ENCODE measurements at regions not wholly inside any gene's neighbourhood (a gene's known extent, or its start where the extent isn't known, plus 50 kb on each side); places are given as distances from the start of the nearest gene placed in this dataset.
A peak's percentile ranks its signal among the peaks of the same experiment; 100 is the strongest.

DNA sequence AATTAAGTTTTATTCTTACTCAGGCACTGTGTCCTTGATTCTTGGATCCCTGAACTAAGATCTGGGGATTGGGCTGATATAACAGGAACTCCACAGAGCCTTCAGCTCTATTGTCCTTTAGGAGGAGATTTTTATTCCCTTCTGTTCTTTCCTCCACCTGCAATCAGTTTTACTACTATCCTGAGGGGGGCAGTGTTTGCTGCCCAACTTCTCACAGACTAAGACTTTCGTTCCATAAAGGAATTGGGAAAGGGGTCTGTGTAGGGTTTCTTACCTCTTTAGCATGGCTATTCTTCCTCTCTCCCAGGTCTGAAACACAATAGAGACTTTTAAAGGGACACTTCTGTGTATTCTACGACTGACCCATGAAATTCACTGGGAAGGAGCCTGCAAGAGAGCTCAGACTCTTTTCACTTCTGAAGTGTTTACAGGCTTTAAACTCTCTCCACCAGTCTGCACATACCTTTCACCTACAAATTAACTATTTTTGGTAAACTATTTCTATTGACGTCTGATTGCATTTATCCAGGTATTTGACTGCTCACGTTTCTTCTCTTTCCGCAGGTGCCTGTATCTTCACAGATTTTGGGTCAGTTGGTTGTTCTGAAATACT lies 103.3 kb upstream of the DEPDC1 start:
- no peak for TF ChIP-seq POLR2A (IDR thresholded peaks at IDR 0.05)
- TF ChIP-seq, protein P1, sequence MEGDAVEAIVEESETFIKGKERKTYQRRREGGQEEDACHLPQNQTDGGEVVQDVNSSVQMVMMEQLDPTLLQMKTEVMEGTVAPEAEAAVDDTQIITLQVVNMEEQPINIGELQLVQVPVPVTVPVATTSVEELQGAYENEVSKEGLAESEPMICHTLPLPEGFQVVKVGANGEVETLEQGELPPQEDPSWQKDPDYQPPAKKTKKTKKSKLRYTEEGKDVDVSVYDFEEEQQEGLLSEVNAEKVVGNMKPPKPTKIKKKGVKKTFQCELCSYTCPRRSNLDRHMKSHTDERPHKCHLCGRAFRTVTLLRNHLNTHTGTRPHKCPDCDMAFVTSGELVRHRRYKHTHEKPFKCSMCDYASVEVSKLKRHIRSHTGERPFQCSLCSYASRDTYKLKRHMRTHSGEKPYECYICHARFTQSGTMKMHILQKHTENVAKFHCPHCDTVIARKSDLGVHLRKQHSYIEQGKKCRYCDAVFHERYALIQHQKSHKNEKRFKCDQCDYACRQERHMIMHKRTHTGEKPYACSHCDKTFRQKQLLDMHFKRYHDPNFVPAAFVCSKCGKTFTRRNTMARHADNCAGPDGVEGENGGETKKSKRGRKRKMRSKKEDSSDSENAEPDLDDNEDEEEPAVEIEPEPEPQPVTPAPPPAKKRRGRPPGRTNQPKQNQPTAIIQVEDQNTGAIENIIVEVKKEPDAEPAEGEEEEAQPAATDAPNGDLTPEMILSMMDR (IDR thresholded peaks at IDR 0.05): peak in 2 of 3 donors; percentile 34 to 46

Measured in breast epithelium (tissue), 3 donors.